C1 segment of cervical spinal cord (tissue), 14 donors: ENCODE measurements at regions not wholly inside any gene's neighbourhood (a gene's known extent, or its start where the extent isn't known, plus 50 kb on each side); places are given as distances from the start of the nearest gene placed in this dataset.
"Not testable (repeated sequence)": the region's sequence is repeated elsewhere in the genome, so short reads cannot be mapped to it uniquely, and the experiment has no call there.

ENCODE experiments used
- DNase-seq, 14 donors: peaks; one replicate each; lab custom pipeline; 2025; lab: John Stamatoyannopoulos, UW

DNA sequence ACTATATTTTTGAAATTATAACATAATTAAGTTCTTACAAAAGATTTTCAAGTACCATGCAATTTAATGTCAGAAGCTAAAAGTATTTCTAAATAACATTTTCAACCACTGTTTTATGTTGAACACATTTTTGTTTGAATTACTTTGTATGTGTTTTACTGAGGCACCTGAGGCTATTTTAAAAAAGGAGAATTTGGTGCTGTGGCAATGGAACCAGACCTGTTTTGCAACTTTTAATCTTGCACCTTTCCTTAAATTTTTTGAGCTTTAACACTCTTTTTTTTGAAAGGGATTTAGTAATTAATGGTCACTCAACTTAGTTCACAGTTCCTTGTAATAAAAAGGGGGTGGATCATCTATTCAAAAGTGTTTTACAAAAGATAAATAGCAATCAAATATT lies 561.6 kb downstream of the ZBBX start:
- no peak for DNase-seq

DNA sequence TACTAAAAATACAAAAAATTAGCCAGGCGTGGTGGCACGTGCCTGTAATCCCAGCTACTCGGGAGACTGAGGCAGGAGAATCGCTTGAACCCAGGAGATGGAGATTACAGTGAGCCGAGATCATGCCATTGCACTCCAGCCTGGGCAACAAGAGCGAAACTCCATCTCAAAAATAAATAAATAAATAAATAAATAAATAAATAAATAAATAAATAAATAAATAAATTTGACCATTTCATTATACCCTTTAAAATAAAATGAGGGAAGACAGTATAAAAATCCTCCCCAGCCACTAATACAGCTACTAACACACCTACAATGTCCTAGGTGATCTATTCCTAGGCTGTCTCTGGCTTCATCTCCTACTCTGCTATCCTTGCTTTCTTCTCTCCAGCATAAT lies 562.8 kb downstream of the ZBBX start:
- DNase-seq, result not testable (repeated sequence)

DNA sequence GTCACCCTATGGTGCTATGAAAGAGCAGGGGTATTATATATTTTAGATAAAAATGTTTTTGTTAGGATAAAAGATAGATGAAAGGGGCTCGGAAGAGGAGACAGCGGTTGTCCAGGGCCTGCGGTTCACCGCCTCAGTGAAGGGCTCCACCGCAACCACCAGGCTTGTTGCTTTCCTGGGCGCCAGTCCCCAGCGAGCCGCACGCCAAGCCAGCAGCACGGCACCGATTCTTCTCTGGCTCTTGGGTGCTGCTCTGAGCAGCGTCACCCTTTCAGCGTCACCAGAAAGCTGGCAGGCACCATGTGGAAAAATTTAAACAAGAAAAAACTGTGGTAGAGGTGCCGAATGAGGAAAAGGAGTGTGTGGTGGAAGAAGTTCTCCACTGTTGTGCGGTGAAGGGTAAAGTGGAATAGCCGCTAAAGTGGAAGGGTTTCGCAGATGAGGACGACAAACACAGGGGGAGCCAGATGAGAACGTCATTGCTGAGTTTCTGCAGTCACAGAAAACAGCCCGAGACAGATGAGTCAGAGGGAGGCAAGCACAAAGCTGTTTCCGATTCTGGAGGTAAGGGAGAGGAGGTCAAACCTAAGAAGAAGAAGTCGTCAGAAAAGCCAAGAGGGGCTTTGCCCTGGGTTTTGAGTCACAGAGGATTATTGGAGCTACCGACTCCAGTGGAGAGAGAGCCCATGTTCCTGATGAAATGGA lies 569.2 kb downstream of the ZBBX start:
- DNase-seq, result no peak

DNA sequence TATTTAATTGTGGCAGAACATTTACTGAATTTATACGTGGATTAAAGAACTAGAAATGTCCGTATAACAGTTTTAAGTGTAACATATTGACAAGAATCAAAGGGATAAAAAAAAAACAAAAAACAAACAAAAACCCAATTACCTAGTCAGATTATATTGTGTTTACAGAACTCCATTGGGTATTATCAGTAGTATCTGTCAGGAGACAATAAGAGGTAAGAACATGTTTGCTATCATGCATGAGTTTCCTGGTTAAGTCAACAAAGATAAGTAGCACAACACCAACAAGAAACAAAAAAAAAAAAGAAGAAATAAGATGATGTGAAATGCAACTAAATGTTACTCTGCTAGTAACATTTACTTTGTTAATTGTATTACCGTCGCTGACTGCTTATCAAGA lies 570.6 kb downstream of the ZBBX start:
- DNase-seq, result no peak

DNA sequence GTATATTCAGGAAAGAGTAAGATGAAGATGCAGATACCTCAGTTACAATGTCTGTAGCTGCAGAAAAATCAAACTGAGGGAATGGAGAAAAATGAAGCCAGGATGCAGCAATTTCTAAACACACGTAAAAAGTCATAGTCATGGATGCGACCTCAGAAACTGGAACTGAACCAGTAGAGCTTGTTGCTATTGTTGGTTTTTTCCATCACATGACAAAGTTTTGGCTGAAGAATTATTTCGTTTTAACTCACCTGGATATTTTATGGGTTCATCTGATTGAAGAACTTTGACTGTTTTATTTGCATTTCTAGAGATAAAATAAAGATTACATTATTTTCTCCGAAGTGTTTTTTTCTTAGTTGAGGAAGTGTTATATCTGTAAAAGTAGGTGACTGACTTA lies 591.2 kb downstream of the ZBBX start:
- DNase-seq, result no peak

DNA sequence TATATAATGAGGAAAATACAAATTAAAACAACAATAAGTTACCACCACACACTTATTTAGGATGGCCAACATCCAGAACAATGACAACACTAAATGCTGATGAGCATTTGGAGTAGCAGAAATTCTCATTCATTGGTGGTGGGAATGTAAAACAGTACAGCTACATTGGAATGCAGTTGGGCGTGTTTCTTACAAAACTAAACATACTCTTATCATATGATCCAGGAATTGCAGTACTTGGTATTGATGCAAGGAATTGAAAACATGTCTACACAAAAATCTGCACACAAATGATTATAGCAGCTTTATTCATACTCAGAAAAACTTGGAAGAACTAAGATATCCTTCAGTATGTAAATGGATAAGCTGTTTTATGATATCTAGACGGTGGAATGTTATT lies 594.2 kb downstream of the ZBBX start:
- DNase-seq, result no peak

DNA sequence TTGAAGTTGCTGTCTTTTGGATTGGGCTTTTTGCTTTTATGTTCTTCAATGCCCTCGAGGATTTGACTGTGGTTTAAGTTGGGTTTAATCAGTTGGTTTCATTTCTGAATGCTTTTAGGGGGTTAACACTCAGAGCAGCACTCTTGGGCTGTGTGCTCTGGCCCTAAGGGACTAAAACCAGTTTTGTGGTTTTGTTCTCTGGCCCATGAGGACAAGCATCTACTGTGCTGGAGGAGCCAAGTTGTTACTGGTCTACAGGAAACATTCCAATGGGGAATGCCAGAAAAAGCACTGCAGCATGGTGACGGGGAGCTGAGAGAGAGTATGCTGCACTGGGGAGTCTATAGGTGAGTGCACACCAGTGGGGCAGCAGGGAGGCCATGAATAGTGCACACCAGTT lies 596.9 kb downstream of the ZBBX start:
- DNase-seq, result no peak

DNA sequence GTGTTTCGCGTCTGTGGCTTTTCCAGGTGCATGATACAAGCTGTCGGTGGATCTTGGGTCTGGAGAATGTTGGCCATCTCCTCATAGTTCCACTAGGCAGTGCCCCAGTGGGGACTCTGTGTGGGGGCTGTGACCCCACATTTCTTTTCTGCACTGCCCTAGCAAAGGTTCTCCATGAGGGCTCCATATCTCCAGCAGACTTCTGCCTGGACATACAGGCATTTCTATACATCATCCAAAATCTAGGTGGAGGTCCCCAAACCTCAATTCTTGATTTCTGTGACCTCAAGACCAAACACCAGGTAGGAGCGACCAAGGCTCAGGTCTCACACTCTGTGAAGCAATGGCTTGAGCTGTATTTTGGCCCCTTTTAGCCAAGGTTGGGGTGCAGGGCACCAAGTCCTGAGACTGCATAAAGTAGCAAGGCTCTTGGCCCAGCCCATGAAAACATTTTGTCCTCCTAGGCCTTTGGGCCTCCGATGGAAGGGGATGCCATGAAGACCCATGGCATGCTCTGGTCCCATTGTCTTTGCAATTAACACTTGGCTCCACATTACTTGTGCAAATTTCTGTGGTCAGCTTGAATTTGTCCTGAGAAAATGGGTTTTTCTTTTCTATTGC lies 615.3 kb downstream of the ZBBX start:
- DNase-seq, result no peak

DNA sequence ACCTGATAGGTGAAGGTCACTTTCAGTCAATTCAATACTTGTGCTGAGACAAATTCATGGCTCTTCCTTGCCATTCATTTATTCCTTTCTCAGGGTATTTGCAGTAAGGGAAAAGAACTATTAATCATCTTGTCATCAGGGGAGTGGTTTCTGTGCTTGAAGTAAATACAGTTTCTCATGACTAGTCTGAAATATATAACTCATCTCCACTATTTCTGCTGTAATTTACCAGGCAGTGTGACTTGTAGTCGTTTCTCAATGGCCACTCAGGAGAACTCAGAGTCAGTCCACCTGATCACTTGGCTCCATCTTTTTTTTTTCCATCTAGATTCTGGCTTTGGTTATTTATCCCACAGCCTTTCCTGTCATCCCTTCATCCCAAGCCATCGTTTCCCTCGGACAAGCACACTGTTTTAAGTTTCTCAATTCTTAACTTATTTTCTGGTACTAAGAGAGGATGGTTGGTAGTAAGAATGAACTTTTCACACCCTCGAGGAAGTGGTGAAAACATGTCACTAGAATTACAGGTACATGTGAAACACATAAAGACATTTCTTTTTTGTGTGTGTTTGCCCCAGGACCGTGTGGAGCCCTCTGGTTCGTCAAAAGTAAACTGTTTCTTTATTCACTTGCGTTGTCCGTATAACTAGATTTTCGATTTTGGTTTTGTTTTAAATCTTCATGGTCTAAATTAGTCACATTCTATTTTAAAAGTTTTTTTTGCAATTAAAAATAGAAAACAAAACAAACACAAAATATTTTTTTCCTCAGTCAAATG lies 620.2 kb downstream of the ZBBX start:
- no peak for DNase-seq

DNA sequence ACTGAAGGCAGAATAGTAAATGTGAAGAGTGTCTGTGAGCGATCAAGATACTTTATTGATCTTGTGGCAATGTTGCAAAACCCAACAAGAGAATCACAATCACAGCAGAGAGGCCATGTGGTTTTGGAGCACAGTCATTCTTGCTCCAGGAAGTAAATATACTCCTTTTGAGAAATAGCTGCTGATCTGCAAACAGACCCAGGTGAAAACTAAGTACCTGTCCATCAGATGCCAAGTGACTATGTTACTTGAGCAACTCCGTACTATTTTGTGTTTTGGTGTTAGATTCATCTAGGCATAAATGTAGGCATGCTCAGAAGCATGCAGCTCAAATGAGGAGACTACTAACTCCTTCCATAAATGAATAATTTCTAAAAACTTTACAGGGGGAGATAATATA lies 627.9 kb downstream of the ZBBX start:
- no peak for DNase-seq

DNA sequence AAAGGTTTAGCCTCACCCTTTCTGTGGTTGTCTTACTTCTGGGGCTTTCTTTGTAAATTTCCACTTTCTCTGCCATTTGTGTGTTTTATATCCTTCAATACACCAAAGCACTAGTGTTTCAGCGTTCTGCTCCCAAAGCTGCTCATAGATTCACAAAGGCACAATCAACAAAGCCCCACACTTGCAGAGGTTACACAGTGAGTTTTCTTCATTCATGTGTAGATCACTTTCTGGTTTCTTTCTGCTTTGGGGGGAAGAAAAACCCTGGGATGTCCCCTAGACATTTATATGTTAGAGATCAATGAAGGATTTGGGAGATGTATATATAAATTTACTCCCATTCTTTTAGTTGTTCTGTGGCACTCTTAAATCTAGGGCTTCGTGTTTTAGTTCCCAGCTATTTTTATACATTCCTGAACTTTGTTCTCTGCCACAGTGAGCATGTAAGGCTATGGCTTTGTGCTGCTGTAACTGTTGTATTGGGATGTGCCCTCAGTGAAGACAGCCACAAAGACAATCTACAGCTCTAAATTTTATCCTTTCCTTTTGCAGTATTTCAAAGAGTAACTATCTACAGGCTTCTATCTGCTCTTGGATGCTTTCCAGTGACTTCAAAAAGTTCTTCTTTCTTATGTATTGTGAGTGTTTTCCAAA lies 636.5 kb downstream of the ZBBX start:
- DNase-seq, result no peak

DNA sequence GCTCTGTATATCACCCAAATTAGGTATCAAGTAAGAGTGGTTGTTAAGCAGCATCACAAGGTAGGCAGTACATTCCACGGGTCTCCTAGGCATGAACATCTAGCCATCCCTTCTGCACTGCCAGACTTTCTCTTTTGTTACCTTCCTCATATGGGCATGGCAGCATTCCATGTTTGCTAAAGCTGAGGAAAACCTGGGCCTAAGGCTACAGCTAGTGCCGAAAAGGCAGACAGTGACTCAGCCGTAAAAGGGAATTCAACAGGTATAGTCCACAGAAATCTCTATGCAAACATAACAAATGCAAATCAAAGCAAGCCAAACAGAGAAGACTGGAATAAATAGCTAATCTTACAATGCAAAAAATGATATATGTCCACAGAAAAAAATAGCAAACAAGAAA lies 645.4 kb downstream of the ZBBX start:
- DNase-seq, result no peak

DNA sequence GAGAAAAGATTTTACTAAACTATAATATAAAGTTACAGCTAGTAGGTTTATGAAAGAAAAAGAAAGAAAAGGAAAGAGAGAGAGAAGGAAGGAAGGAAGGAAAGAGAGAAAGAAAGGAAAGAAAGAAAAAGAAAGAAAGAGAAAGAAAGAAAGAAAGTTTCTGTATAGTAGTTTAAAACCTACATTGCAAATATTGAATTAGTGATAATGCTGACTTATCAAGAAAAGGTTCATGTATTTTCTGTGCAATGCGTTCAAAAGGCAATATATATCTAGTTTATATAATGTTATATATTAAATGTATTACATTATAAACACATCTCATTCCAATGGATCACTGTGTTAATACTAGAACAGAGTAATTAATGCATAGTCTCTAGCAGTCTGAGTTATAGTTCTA lies 648.4 kb downstream of the ZBBX start:
- no peak for DNase-seq

DNA sequence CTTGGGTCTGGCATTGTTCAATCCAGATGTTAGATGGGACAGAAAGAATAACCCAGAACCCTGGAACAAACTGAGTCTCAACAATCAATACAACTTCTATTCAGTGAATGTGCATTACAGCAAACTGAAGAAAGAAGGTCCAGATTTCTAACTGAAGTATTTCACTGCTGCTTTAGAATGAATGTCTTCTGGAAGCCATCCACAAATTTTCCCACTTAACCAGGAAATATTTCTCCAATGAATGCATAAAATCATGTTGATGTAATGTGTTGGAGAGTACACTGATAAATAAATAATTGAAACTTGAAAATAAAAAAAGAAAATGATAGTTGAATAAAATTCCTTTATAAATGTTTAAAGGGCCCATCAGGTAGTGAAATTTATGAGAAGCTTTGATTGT lies 658.6 kb downstream of the ZBBX start:
- DNase-seq, result no peak

DNA sequence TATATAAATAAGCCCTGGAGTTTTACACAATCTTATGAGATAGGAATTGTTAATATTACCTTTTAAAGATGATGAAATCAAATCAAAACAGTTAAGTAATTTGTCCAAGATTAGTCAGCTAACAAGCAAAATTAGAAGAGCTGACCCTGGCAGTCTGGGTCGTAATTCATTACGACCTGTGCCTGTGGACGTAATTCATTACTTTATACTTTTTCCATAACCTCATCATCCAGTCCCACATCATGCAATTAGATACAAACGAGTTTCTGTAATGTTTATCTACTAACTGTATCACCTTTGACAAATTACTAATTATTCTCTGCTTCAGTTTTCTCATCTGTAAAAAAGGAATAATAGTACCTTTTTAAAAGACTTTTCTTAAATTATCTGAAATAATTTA lies 665.9 kb downstream of the ZBBX start:
- DNase-seq, result no peak

DNA sequence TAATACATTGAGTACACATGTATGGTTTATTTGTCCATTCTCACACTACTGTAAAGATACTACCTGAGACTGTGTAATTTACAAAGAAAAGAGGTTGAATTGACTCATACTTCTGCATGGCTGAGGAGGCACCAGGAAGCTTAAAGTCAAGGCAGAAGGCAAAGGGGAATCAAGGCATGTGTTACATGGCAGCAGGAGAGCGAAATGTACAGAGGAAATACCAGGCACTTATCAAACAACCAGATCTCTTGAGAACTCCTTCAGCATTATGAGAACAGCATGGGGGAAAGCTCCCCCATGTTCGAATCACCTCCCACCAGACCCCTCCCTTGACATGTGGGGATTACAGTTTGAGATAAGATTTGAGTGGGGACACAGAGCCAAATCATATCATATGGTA lies 666.3 kb downstream of the ZBBX start:
- no peak for DNase-seq

DNA sequence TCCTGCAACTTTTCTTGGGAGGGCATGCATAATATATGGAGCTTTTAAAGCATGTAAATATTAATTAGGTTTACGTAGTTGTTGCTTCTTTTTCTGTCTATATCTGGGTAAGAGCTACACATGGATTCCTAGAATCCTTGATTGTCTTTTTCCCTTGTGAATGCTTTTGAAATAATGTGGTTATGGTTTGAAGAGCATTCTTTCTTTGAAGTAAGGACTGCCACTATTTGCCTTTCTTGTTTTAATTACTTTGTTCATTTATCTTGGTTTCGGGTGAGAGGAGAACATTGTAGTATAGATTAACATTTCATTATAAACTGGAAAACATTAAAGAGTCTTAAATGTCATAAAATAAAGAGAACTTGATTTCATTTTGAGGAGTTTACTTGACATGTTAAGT lies 674.0 kb downstream of the ZBBX start:
- no peak for DNase-seq

DNA sequence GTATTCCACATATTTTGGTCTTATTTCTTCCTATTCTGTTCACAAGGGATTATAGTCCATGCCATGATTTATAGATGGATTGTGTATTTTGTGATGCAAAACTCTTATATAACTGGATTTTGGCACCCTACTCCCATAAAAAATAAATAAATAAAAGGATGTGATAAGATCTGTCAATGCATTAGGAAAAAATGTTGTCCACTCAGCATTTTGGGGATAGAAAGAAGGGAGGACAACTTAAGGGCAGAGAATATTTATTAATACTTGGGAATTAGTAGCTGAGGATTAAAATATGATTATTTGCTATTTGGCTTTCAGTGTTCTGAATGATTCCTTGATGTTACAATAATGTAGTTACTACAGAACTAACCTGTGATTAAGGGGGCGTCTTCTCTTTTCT lies 682.6 kb downstream of the ZBBX start:
- DNase-seq, result no peak

DNA sequence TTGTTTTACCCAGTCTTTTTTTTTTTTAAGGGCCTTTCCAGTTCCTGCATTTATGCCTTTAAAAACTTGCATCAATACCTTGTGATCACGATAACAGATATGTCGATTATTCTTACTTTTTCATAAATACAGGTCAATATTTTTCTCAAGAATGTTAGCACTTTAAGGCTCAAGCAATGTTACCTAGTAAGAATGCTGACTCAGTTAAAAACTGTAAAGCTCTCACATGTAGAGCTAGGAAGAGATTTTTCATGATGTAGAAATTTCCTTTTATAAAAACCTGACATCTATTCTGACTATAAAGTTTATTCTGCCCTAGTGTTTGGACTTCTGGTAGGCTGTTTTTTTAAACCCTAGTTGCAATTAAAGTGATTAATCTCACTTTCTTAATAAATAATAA lies 684.0 kb downstream of the ZBBX start:
- no peak for DNase-seq

DNA sequence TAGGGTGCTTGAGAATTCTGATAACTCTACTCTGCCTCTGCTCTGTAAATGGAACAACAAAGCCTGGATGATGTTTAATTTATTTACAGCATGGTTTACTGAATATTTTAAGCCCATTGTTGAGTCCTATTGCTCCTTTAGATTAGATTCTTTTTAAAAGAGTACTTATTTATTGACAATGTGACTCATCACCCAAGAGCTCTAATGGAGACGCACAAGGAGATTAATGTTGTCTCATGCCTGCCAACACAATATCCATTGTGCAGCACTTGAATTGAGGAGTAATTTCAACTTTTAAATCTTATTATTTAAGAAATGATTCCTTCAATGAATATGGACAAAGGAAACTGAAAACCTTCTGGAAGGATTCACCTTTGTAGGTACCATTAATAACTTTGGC lies 691.4 kb downstream of the ZBBX start:
- DNase-seq, result no peak

DNA sequence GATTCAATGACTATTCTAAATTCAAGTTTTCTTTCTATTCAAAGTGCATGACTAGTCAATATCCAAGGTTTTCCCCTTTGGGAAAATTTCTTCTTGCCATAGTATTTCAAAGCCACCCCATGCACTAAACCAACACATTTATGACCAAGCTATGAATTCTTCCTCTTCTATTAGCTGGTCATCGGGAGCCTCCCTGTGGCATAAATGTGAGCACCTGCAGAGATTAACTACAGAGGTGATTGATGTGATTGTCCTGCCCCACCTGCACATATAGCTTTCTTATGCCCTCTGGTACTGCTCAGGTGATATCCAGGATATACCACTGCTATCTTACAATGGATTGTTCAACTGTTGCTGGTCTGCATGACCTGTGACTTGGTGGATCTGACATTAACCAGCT lies 694.9 kb downstream of the ZBBX start:
- DNase-seq, result no peak

DNA sequence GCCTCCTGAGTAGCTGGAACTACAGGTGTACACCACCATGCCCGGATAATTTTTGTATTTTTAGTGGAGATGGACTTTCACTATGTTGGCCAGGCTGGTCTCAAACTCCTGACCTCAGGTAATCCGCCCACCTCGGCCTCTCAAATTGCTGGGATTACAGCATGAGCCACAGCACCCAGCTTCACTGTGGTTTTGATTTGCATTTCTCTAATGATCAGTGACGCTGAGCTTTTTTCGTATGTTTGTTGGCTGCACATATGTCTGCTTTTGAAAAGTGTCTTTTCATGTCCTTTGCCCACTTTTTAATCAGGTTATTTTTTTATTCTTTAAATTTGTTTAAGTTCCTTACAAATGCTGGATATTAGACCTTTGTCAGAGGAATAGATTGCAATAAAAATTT lies 696.0 kb downstream of the ZBBX start:
- DNase-seq, result not testable (repeated sequence)

DNA sequence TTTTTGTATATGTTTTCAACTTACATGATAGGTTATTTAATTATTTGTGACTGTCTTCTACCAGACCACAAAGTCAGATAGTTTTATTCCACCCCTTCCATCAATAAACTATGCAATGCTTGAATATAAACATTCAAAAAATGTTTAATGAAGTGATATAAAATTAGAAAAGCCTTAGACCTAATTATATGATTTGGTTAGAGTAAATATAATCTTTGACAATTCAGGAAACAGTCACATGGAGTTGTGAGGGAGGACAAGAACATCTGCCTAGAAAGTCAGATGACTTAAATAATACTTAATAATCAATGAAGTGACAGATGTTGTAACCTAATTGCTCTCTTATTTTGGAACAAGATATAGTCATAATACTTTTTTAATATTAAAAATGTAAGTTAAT lies 710.3 kb downstream of the ZBBX start:
- DNase-seq, result no peak
